Upper lobe of left lung (tissue), 6 donors: ENCODE measurements at regions not wholly inside any gene's neighbourhood (a gene's known extent, or its start where the extent isn't known, plus 50 kb on each side); places are given as distances from the start of the nearest gene placed in this dataset.
"Not testable (repeated sequence)": the region's sequence is repeated elsewhere in the genome, so short reads cannot be mapped to it uniquely, and the experiment has no call there.

ENCODE experiments used
- ATAC-seq, 2 donors: fragments of 200-7000 bp; cut with Tn5 transposase; one replicate each; pipeline ENCODE4 v1.9.1; 2022; ENCODE audit warnings: mild to moderate bottlenecking in 2 of 2, moderate library complexity in 2 of 2; ENCODE audit not compliant: low FRiP score in 2 of 2
- DNase-seq, 2 donors: peaks; one replicate each; pipeline ENCODE4 v3.0.0-alpha.2; 2019 to 2020
- H3K27ac ChIP-seq, 4 donors: fragments of 200-600 bp; sonication (generic); one replicate each; pipeline ENCODE4 v1.5.1; 2016 to 2019
- H3K27me3 ChIP-seq, 4 donors: fragments of 200-600 bp; sonication (generic); one replicate each; pipeline ENCODE4 v1.5.1; 2017 to 2019
- H3K36me3 ChIP-seq, 4 donors: fragments of 200-600 bp; sonication (generic); one replicate each; pipeline ENCODE4 v1.5.1; 2016 to 2019
- H3K4me1 ChIP-seq, 4 donors: fragments of 200-600 bp; sonication (generic); one replicate each; pipeline ENCODE4 v1.5.1; 2018 to 2019
- H3K4me3 ChIP-seq, 4 donors: fragments of 200-600 bp; sonication (generic); one replicate each; pipeline ENCODE4 v1.5.1; 2017 to 2019; ENCODE audit warnings: mild to moderate bottlenecking in 2 of 4, moderate library complexity in 1 of 4
- H3K9me3 ChIP-seq, 4 donors: fragments of 200-600 bp; sonication (generic); one replicate each; pipeline ENCODE4 v1.5.1; 2018 to 2019
- CTCF ChIP-seq, 6 experiments: fragments of 450-650 bp in 4 of 6; fragments of 200-600 bp in 2 of 6; sonication (generic) in 2 of 6; IDR thresholded peaks; one replicate each; pipeline ENCODE4 v1.5.1; 2016 to 2019; ENCODE audit warnings: antibody characterized with exemption in 6 of 6
- EP300 ChIP-seq, 4 donors: sonication (generic); formaldehyde crosslinking; IDR thresholded peaks; one replicate each; pipeline ENCODE4 v1.5.1; 2017; ENCODE audit warnings: antibody characterized with exemption in 4 of 4, control low read depth in 2 of 4
- POLR2A ChIP-seq, 4 donors: fragments of 450-650 bp; IDR thresholded peaks; one replicate each; pipeline ENCODE4 v1.5.1; 2016 to 2017; ENCODE audit warnings: antibody characterized with exemption in 4 of 4, mild to moderate bottlenecking in 2 of 4
- POLR2AphosphoS5 ChIP-seq, 2 donors: sonication (generic); formaldehyde crosslinking; IDR thresholded peaks; one replicate each; pipeline ENCODE4 v1.5.1; 2017; ENCODE audit warnings: antibody characterized with exemption in 2 of 2
- WGBS, 2 donors: methylation state at CpG; one replicate each; pipeline ENCODE4 v1.1.5; 2017 to 2018; 5-methylcytosine and 5-hydroxymethylcytosine counted together
- donor health status: DM: no; HTN: no; CAD: no; lungs with moderate emphysema.
- donor health status: DM: no; HTN: yes; CAD: no; lungs with severe emphysema.

GRCh38 chr6:1162367-1163275, 149.3 kb upstream of the FOXQ1 start:
- H3K9me3 ChIP-seq, result no peaks in the 10 kb centered on the region
- 62 to 63% methylated on average over 8 of the region's 8 CpGs for WGBS, 2 donors

GRCh38 chr6:1156411-1156810, 155.5 kb upstream of the FOXQ1 start:
- H3K27ac ChIP-seq, H3K36me3 ChIP-seq, H3K4me3 ChIP-seq, ATAC-seq, DNase-seq, H3K27me3 ChIP-seq, H3K4me1 ChIP-seq, H3K9me3 ChIP-seq: not testable (repeated sequence)
- 81 to 89% methylated on average over 2 to 3 of the region's 3 CpGs for WGBS, 2 donors

More at GRCh38 chr6:1162367-1163275, 149.3 kb upstream of the FOXQ1 start:
- Histone ChIP-seq H3K27ac (no peak overlapping the region), H3K4me1 (no peaks in the 10 kb centered on the region), H3K4me3 (peak overlapping the region in 2 of 4 donors; percentile 28 to 29), H3K36me3 (no peaks in the 10 kb centered on the region), H3K27me3 (no peaks in the 10 kb centered on the region)
- TF ChIP-seq POLR2AphosphoS5 (IDR thresholded peaks at IDR 0.05), result no peak
- no peak for TF ChIP-seq CTCF (IDR thresholded peaks at IDR 0.05)
- no peak for TF ChIP-seq EP300 (IDR thresholded peaks at IDR 0.05)
- no peak for TF ChIP-seq POLR2A (IDR thresholded peaks at IDR 0.05)
- ATAC-seq, result no peak
- no peak for DNase-seq

- H3K4me3 ChIP-seq, result no peak overlapping the region
- H3K27me3 ChIP-seq, result no peaks in the 10 kb centered on the region
- no peak for TF ChIP-seq CTCF (IDR thresholded peaks at IDR 0.05)
- no peaks in the 10 kb centered on the region for H3K4me1 ChIP-seq
- H3K9me3 ChIP-seq, result peaks cover 0 to 7% (median 0%) of the 10 kb centered on the region in 4 donors
- DNase-seq, result no peak
- H3K27ac ChIP-seq, result no peak overlapping the region
- ATAC-seq, result peak in 1 of 2 donors; percentile 35
- H3K36me3 ChIP-seq, result no peaks in the 10 kb centered on the region
Observed at GRCh38 chr6:1153696-1154245, 158.1 kb upstream of the FOXQ1 start.

- Histone ChIP-seq H3K9me3 (no peaks in the 10 kb centered on the region), H3K36me3 (no peaks in the 10 kb centered on the region), H3K4me3 (no peak overlapping the region), H3K4me1 (no peaks in the 10 kb centered on the region), H3K27ac (no peak overlapping the region), H3K27me3 (no peaks in the 10 kb centered on the region)
- ATAC-seq (no peak), DNase-seq (no peak)
- TF ChIP-seq EP300 (IDR thresholded peaks at IDR 0.05) (no peak), POLR2AphosphoS5 (IDR thresholded peaks at IDR 0.05) (no peak), CTCF (IDR thresholded peaks at IDR 0.05) (no peak), POLR2A (IDR thresholded peaks at IDR 0.05) (no peak)
Observed at GRCh38 chr6:1146500-1146899, 165.4 kb upstream of the FOXQ1 start.

- WGBS, 2 donors, result 48 to 56% methylated on average over 8 of the region's 8 CpGs
Observed at GRCh38 chr6:1145768-1146218, 166.1 kb upstream of the FOXQ1 start.

More at GRCh38 chr6:1145768-1146218, 166.1 kb upstream of the FOXQ1 start:
- Histone ChIP-seq H3K9me3 (no peaks in the 10 kb centered on the region), H3K27ac (no peak overlapping the region), H3K4me1 (no peaks in the 10 kb centered on the region), H3K36me3 (no peaks in the 10 kb centered on the region), H3K4me3 (no peak overlapping the region), H3K27me3 (no peaks in the 10 kb centered on the region)
- no peak for TF ChIP-seq POLR2AphosphoS5 (IDR thresholded peaks at IDR 0.05)
- no peak for TF ChIP-seq POLR2A (IDR thresholded peaks at IDR 0.05)
- TF ChIP-seq EP300 (IDR thresholded peaks at IDR 0.05), result no peak
- no peak for TF ChIP-seq CTCF (IDR thresholded peaks at IDR 0.05)
- ATAC-seq, result no peak
- no peak for DNase-seq
